CD14-positive monocyte (primary cell): ENCODE measurements at regions not wholly inside any gene's neighbourhood (a gene's known extent, or its start where the extent isn't known, plus 50 kb on each side); places are given as distances from the start of the nearest gene placed in this dataset.

Experiments
- DNase-seq, 3 donors: peaks; one replicate each; pipeline ENCODE4 v3.0.0-alpha.2; 2011 to 2022
- H2AFZ ChIP-seq: 2 replicates; pipeline ENCODE4 v1.6.0; 2012; ENCODE audit warnings: mild to moderate bottlenecking, low read depth, low read length, inconsistent platforms; ENCODE audit not compliant: insufficient read depth, poor library complexity, severe bottlenecking
- H3K27ac ChIP-seq, 2 donors: 1 replicate in 1 of 2; 2 replicates in 1 of 2; pipeline ENCODE4 v1.5.1; 2012 to 2013; ENCODE audit warnings: low read length in 2 of 2, control low read depth in 1 of 2, inconsistent platforms in 1 of 2, low read depth in 1 of 2, mild to moderate bottlenecking in 1 of 2
- H3K27me3 ChIP-seq, 2 donors: one replicate each; pipeline versions ENCODE4 v1.6.0 to v1.6.1; 2011 to 2013; ENCODE audit warnings: low read length in 2 of 2; ENCODE audit not compliant: control insufficient read depth in 2 of 2, insufficient read depth in 2 of 2
- H3K36me3 ChIP-seq, 2 donors: replicated peaks in 1 of 2; 1 replicate in 1 of 2; 2 replicates in 1 of 2; pipeline versions ENCODE4 v1.5.1 to v1.6.1; 2012 to 2013; ENCODE audit warnings: low read length in 2 of 2, control low read depth in 1 of 2, inconsistent platforms in 1 of 2, mild to moderate bottlenecking in 1 of 2; ENCODE audit not compliant: insufficient read depth in 2 of 2, control insufficient read depth in 1 of 2
- H3K4me1 ChIP-seq, 2 donors: 1 replicate in 1 of 2; 2 replicates in 1 of 2; pipeline versions ENCODE4 v1.5.1 to v1.6.1; 2012 to 2013; ENCODE audit warnings: low read length in 2 of 2, control low read depth in 1 of 2, inconsistent platforms in 1 of 2, mild to moderate bottlenecking in 1 of 2, moderate library complexity in 1 of 2; ENCODE audit not compliant: insufficient read depth in 2 of 2, control insufficient read depth in 1 of 2
- H3K4me2 ChIP-seq: replicated peaks from 2 replicates; pipeline ENCODE3; 2012; ENCODE audit warnings: low read length, moderate library complexity, mild to moderate bottlenecking; ENCODE audit not compliant: poor library complexity, severe bottlenecking; ENCODE audit errors: extremely low read depth
- H3K4me3 ChIP-seq, 3 experiments: fragments of 200-600 bp in 1 of 3; sonication (generic) in 1 of 3; replicated peaks in 1 of 3; 1 replicate in 2 of 3; 2 replicates in 1 of 3; pipeline ENCODE4 v1.5.1; 2011 to 2013; ENCODE audit warnings: low read length in 3 of 3, mild to moderate bottlenecking in 3 of 3, control low read depth in 2 of 3, low read depth in 2 of 3, inconsistent platforms in 1 of 3, moderate library complexity in 1 of 3
- H3K79me2 ChIP-seq: 2 replicates; pipeline ENCODE4 v1.6.0; 2012; ENCODE audit warnings: mild to moderate bottlenecking, control low read depth, inconsistent platforms, low read length, moderate library complexity; ENCODE audit not compliant: insufficient read depth
- H3K9ac ChIP-seq: 2 replicates; pipeline ENCODE4 v1.6.0; 2017; ENCODE audit warnings: low read length, mild to moderate bottlenecking; ENCODE audit not compliant: insufficient read depth, poor library complexity, severe bottlenecking
- H3K9me3 ChIP-seq, 2 donors: replicated peaks in 1 of 2; 1 replicate in 1 of 2; 2 replicates in 1 of 2; pipeline versions ENCODE4 v1.5.1 to v1.6.1; 2012 to 2013; ENCODE audit warnings: low read length in 2 of 2, control low read depth in 1 of 2; ENCODE audit not compliant: control insufficient read depth in 1 of 2, insufficient read depth in 1 of 2
- H4K20me1 ChIP-seq: 2 replicates; pipeline ENCODE4 v1.6.0; 2012; ENCODE audit warnings: mild to moderate bottlenecking, low read length, control low read depth, moderate library complexity; ENCODE audit not compliant: insufficient read depth
- H3K27ac Mint-ChIP-seq, 7 donors: one replicate each; pipeline ENCODE4 v1.8.0; 2020; ENCODE audit warnings: mild to moderate bottlenecking in 7 of 7, mixed read lengths in 7 of 7, moderate library complexity in 6 of 7, inconsistent platforms in 2 of 7
- H3K27me3 Mint-ChIP-seq, 3 donors: one replicate each; pipeline ENCODE4 v1.8.0; 2021 to 2022; ENCODE audit warnings: low read depth in 3 of 3, mild to moderate bottlenecking in 3 of 3, mixed read lengths in 3 of 3, moderate library complexity in 3 of 3, inconsistent platforms in 1 of 3
- H3K36me3 Mint-ChIP-seq, 2 donors: one replicate each; pipeline ENCODE4 v1.8.0; 2020; ENCODE audit warnings: mixed read lengths in 2 of 2, inconsistent platforms in 1 of 2, mild to moderate bottlenecking in 1 of 2
- H3K4me1 Mint-ChIP-seq: one replicate; pipeline ENCODE4 v1.8.0; 2020; ENCODE audit warnings: mild to moderate bottlenecking, mixed read lengths
- H3K4me3 Mint-ChIP-seq, 2 donors: one replicate each; pipeline ENCODE4 v1.8.0; 2020; ENCODE audit warnings: mild to moderate bottlenecking in 2 of 2, mixed read lengths in 2 of 2, moderate library complexity in 1 of 2
- H3K9me3 Mint-ChIP-seq, 7 donors: one replicate each; pipeline ENCODE4 v1.8.0; 2020 to 2022; ENCODE audit warnings: mixed read lengths in 7 of 7, mild to moderate bottlenecking in 6 of 7, moderate library complexity in 6 of 7, inconsistent platforms in 2 of 7
- WGBS: methylation state at CpG from one replicate; pipeline ENCODE4 v1.1.5; 2013; ENCODE audit warnings: missing lambda C conversion rate; ENCODE audit not compliant: insufficient coverage; 5-methylcytosine and 5-hydroxymethylcytosine counted together
- intact Hi-C, 2 donors: fragments of 100-400 bp; cut with micrococcal nuclease; formaldehyde crosslinking; loops; one replicate each; pipeline versions ENCODE4 v1.15.0 to v1.15.1; 2023
- TF ChIP-seq, protein P1 (sequence below): fragments of 200-600 bp; IDR thresholded peaks from one replicate; pipeline ENCODE4 v1.8.0; 2022; ENCODE audit warnings: antibody characterized with exemption, mild to moderate bottlenecking

DNA sequence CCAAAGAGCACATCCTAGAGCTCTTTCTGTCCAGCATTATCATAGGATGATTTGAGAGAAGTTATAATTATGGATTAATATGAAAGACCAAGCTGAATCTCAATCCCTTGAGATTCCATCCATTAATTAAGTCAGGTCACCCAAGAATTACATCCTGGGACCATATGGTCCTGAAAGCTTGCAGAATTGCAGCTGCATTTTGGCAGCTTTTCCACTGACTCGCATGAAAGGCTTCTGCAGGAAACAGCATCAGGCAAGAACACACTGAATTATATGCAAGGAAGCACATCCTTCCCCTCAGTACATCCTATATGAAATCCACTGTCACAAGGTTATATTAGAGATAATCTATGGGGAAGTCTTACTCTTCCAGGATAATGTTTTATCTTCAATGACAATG, 109.1 kb upstream of the CTNND2 start:
- no peak overlapping the region for H3K4me3 Mint-ChIP-seq
- no peak overlapping the region for H3K27ac Mint-ChIP-seq
- Histone ChIP-seq H3K79me2 (no peaks in the 10 kb centered on the region), H3K4me1 (no peaks in the 10 kb centered on the region), H2AFZ (no peak overlapping the region), H3K4me3 (no peak overlapping the region), H3K9me3 (peaks cover 0 to 6% of the 10 kb centered on the region in 2 donors), H4K20me1 (no peaks in the 10 kb centered on the region), H3K27ac (no peak overlapping the region), H3K4me2 (no peak overlapping the region), H3K36me3 (no peaks in the 10 kb centered on the region), H3K27me3 (no peaks in the 10 kb centered on the region), H3K9ac (no peak overlapping the region)
- intact Hi-C loops: no loop called here
- WGBS: no CpG with 5 or more reads among the region's 1 CpG
- TF ChIP-seq, protein P1, sequence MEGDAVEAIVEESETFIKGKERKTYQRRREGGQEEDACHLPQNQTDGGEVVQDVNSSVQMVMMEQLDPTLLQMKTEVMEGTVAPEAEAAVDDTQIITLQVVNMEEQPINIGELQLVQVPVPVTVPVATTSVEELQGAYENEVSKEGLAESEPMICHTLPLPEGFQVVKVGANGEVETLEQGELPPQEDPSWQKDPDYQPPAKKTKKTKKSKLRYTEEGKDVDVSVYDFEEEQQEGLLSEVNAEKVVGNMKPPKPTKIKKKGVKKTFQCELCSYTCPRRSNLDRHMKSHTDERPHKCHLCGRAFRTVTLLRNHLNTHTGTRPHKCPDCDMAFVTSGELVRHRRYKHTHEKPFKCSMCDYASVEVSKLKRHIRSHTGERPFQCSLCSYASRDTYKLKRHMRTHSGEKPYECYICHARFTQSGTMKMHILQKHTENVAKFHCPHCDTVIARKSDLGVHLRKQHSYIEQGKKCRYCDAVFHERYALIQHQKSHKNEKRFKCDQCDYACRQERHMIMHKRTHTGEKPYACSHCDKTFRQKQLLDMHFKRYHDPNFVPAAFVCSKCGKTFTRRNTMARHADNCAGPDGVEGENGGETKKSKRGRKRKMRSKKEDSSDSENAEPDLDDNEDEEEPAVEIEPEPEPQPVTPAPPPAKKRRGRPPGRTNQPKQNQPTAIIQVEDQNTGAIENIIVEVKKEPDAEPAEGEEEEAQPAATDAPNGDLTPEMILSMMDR: no peak
- no peaks in the 10 kb centered on the region for H3K4me1 Mint-ChIP-seq
- no peaks in the 10 kb centered on the region for H3K36me3 Mint-ChIP-seq
- peaks cover 2 to 16% (median 5%) of the 10 kb centered on the region in 7 donors for H3K9me3 Mint-ChIP-seq
- no peak for DNase-seq
- peaks cover 0 to 2% (median 0%) of the 10 kb centered on the region in 3 donors for H3K27me3 Mint-ChIP-seq

GRCh38 chr5:12003680-12004079, 99.4 kb upstream of the CTNND2 start:
- H3K9me3 ChIP-seq: peaks cover 6% of the 10 kb centered on the region in 2 donors
- H4K20me1 ChIP-seq: no peaks in the 10 kb centered on the region
- no peak overlapping the region for H3K27ac ChIP-seq
- peaks cover 0 to 9% (median 3%) of the 10 kb centered on the region in 7 donors for H3K9me3 Mint-ChIP-seq
- H3K27ac Mint-ChIP-seq: no peak overlapping the region
- H3K4me1 Mint-ChIP-seq: no peaks in the 10 kb centered on the region
- no CpG with 5 or more reads among the region's 2 CpGs for WGBS
- no peak for DNase-seq
- no peaks in the 10 kb centered on the region for H3K36me3 Mint-ChIP-seq
- H3K4me2 ChIP-seq: no peak overlapping the region
- intact Hi-C loops: no loop called here
- H3K27me3 ChIP-seq: no peaks in the 10 kb centered on the region
- TF ChIP-seq, protein P1: no peak
- peaks cover 0 to 4% (median 0%) of the 10 kb centered on the region in 3 donors for H3K27me3 Mint-ChIP-seq
- no peaks in the 10 kb centered on the region for H3K4me1 ChIP-seq
- H3K79me2 ChIP-seq: no peaks in the 10 kb centered on the region
- no peak overlapping the region for H2AFZ ChIP-seq
- no peak overlapping the region for H3K4me3 Mint-ChIP-seq
- no peak overlapping the region for H3K9ac ChIP-seq
- no peaks in the 10 kb centered on the region for H3K36me3 ChIP-seq
- no peak overlapping the region for H3K4me3 ChIP-seq
